Endothelial cell of umbilical vein (primary cell): ENCODE measurements at regions not wholly inside any gene's neighbourhood (a gene's known extent, or its start where the extent isn't known, plus 50 kb on each side); places are given as distances from the start of the nearest gene placed in this dataset.

Experiments
- BruUV-seq: library from RNA; stranded (reverse); fragments of 400-500 nt; replicated peaks from 2 replicates; lab custom pipeline; 2021; lab: Mats Ljungman, UMichigan
- CTCF ChIA-PET: fragments of 300-600, 350-600 bp; sonication (Branson Sonifier 250); formaldehyde crosslinking; loops from one replicate; lab custom pipeline; 2021; ENCODE audit warnings: antibody characterized with exemption, inconsistent platforms; lab: Charles Lee
- POLR2A ChIA-PET: fragments of 300-600, 350-600 bp; sonication (Branson Sonifier 250); formaldehyde crosslinking; loops from one replicate; lab custom pipeline; 2021; ENCODE audit warnings: antibody characterized with exemption, inconsistent platforms; lab: Charles Lee
- DNase-seq: peaks from one replicate; pipeline ENCODE4 v3.0.0-alpha.2; 2011; ENCODE audit warnings: low read depth, low spot score
- FAIRE-seq: peaks from 2 replicates; lab custom pipeline; 2011; peaks lifted over from hg19 to GRCh38; lab: Jason Lieb, UNC
- H2AFZ ChIP-seq: 2 replicates; pipeline ENCODE4 v1.6.0; 2012; ENCODE audit warnings: low read depth, low read length, control low read depth, inconsistent platforms
- H3K27ac ChIP-seq: 2 replicates; pipeline ENCODE4 v1.5.1; 2011; ENCODE audit warnings: low read depth, mild to moderate bottlenecking, control low read depth, low read length, moderate library complexity; ENCODE audit not compliant: insufficient read depth
- H3K27me3 ChIP-seq, 2 experiments: 2 replicates each; pipeline versions ENCODE4 v1.6.0 to v1.6.1; 2011; ENCODE audit warnings: low read length in 2 of 2, mixed read lengths in 1 of 2; ENCODE audit not compliant: control insufficient read depth in 2 of 2, insufficient read depth in 2 of 2
- H3K36me3 ChIP-seq, 2 experiments: 2 replicates in 1 of 2; 3 replicates in 1 of 2; pipeline ENCODE4 v1.5.1; 2011; ENCODE audit warnings: low read length in 2 of 2, mild to moderate bottlenecking in 1 of 2, moderate library complexity in 1 of 2; ENCODE audit not compliant: control insufficient read depth in 2 of 2, insufficient read depth in 2 of 2; ENCODE audit errors: extremely low read depth in 1 of 2
- H3K4me1 ChIP-seq: 3 replicates; pipeline ENCODE4 v1.5.1; 2011; ENCODE audit warnings: mild to moderate bottlenecking, low read length; ENCODE audit not compliant: control insufficient read depth, insufficient read depth; ENCODE audit errors: extremely low read depth
- H3K4me2 ChIP-seq: 2 replicates; pipeline ENCODE4 v1.6.1; 2011; ENCODE audit warnings: low read length, control low read depth, mixed read lengths; ENCODE audit not compliant: insufficient read depth
- H3K4me3 ChIP-seq, 3 experiments: fragments of 200-600 bp in 1 of 3; sonication (generic), shearing (Covaris generic) in 1 of 3; replicated peaks in 1 of 3; 2 replicates each; pipeline ENCODE4 v1.5.1; 2011 to 2016; ENCODE audit warnings: control low read depth in 3 of 3, low read length in 3 of 3, mild to moderate bottlenecking in 2 of 3, inconsistent platforms in 1 of 3, low read depth in 1 of 3, moderate library complexity in 1 of 3; ENCODE audit not compliant: insufficient read depth in 1 of 3
- H3K79me2 ChIP-seq: 2 replicates; pipeline ENCODE4 v1.6.0; 2012; ENCODE audit warnings: low read length, inconsistent platforms; ENCODE audit not compliant: control insufficient read depth, insufficient read depth
- H3K9ac ChIP-seq: replicated peaks from 2 replicates; pipeline ENCODE3; 2011; ENCODE audit warnings: low read length, control low read depth; ENCODE audit not compliant: insufficient read depth; ENCODE audit errors: extremely low read depth
- H3K9me1 ChIP-seq: replicated peaks from 3 replicates; pipeline ENCODE4 v1.6.0; 2011; ENCODE audit warnings: mild to moderate bottlenecking, low read length; ENCODE audit not compliant: control insufficient read depth, insufficient read depth; ENCODE audit errors: extremely low read depth
- H3K9me3 ChIP-seq: replicated peaks from 2 replicates; pipeline ENCODE4 v1.5.1; 2012; ENCODE audit warnings: low read length, inconsistent platforms; ENCODE audit not compliant: control insufficient read depth, insufficient read depth
- H4K20me1 ChIP-seq: replicated peaks from 2 replicates; pipeline ENCODE3; 2011; ENCODE audit warnings: mild to moderate bottlenecking, low read length; ENCODE audit not compliant: control insufficient read depth, insufficient read depth; ENCODE audit errors: extremely low read depth
- EZH2 ChIP-seq: IDR thresholded peaks from 2 replicates; pipeline ENCODE4 v1.6.1; 2012; ENCODE audit warnings: borderline replicate concordance, low read depth, mild to moderate bottlenecking, moderate library complexity, low read length, inconsistent platforms; ENCODE audit not compliant: severe bottlenecking
- FOS ChIP-seq: IDR thresholded peaks from 2 replicates; pipeline ENCODE4 v1.6.1; 2011; ENCODE audit warnings: mild to moderate bottlenecking, low read length, moderate library complexity, borderline replicate concordance; ENCODE audit not compliant: insufficient read depth
- GATA2 ChIP-seq: IDR thresholded peaks from 2 replicates; pipeline ENCODE4 v1.7.0; 2011; ENCODE audit warnings: low read depth, mild to moderate bottlenecking, moderate library complexity, mixed read lengths, low read length; ENCODE audit not compliant: insufficient read length, insufficient read depth
- JUN ChIP-seq: IDR thresholded peaks from 2 replicates; pipeline ENCODE4 v1.6.1; 2011; ENCODE audit warnings: borderline replicate concordance, low read depth; ENCODE audit not compliant: insufficient read length, insufficient read depth
- MAX ChIP-seq: IDR thresholded peaks from 2 replicates; pipeline ENCODE4 v1.6.1; 2011; ENCODE audit not compliant: insufficient read depth, insufficient read length
- MYC ChIP-seq: IDR thresholded peaks from one replicate; pipeline ENCODE4 v1.6.1; 2011; ENCODE audit warnings: mild to moderate bottlenecking, low read depth, low read length
- POLR2A ChIP-seq: IDR thresholded peaks from 2 replicates; pipeline ENCODE4 v1.6.1; 2012; ENCODE audit warnings: low read depth, mild to moderate bottlenecking, control low read depth, low read length
- POLR2AphosphoS5 ChIP-seq: IDR thresholded peaks from 2 replicates; pipeline ENCODE4 v1.6.1; 2012; ENCODE audit warnings: low read depth, mild to moderate bottlenecking, control low read depth, low read length, moderate library complexity; ENCODE audit not compliant: insufficient read depth
- dilution Hi-C: fragments of 300-500 bp; cut with MboI; formaldehyde crosslinking; loops from one replicate; pipeline ENCODE4 v1.15.0; 2019; ENCODE audit warnings: low sequenced_read_pairs; ENCODE audit not compliant: extremely low pct_ligation_motif_present
- intact Hi-C: fragments of 100-400 bp; cut with micrococcal nuclease; formaldehyde crosslinking; loops from one replicate; pipeline ENCODE4 v1.10.0; 2022
- TF ChIP-seq, protein P1 (sequence below), 2 donors: IDR thresholded peaks; 1 replicate in 1 of 2; 2 replicates in 1 of 2; pipeline ENCODE4 v1.5.1; 2011; ENCODE audit warnings: low read length in 2 of 2, mild to moderate bottlenecking in 2 of 2, moderate library complexity in 2 of 2, control low read depth in 1 of 2, inconsistent platforms in 1 of 2, low read depth in 1 of 2; ENCODE audit not compliant: insufficient read depth in 1 of 2; ENCODE audit errors: extremely low read depth in 1 of 2

DNA sequence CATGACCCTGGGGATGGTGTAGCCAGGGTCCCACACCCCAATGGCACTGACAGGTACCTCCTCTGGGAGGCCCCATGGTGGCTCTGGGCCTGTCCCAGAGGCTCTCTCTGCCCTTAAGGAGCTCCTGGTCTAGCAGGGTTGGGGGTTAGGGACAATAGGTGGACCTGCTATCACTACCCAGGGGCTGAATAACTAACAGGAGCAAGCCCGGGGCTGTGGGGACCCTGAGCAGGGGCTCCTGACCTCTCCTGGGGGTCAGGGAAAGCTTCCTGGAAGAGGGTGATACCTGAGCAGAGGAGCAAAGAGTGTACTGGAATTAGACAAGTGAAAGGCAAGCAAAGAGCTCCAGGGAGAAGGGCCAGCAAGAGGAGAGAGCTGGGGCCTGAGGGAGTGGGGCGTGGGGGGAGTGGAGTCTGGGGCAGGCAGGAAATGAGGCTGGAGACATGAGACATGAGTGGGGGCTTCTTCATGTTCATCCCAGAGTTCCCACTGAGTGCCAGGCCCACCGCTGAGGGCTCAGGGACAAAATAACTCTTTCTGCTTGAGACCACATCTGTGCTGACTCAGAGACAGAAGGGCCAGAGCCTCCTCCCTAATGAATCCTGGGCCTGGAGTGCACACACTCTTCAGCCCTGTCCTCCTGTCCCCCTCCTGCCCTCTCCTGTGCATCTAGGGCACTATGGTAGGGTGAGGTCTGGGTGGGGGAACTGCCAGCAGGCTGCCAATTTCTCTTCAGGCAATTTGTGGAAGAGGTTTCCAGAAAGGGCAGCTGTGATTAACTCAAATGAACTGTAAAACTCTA, 517.6 kb downstream of the PTPRU start:
- no peaks in the 10 kb centered on the region for H3K4me1 ChIP-seq
- no peaks in the 10 kb centered on the region for H3K27me3 ChIP-seq
- no peaks in the 10 kb centered on the region for H4K20me1 ChIP-seq
- H3K9me3 ChIP-seq: no peaks in the 10 kb centered on the region
- H3K4me3 ChIP-seq: no peak overlapping the region
- no peaks in the 10 kb centered on the region for H3K79me2 ChIP-seq
- no peak overlapping the region for H2AFZ ChIP-seq
- ChIA-PET CTCF (interaction anchor here (1.4 to 1.7 kb wide), 2 partner anchors 39 to 626 kb away, joined by 4 to 5 read pairs; no protein-coding TSS in a partner anchor), POLR2A (no interaction called here)
- no TSS peak for BruUV-seq
- FAIRE-seq (no peak), DNase-seq (no peak)
- no peaks in the 10 kb centered on the region for H3K9me1 ChIP-seq
- dilution Hi-C loops: no loop called here
- no peak for TF ChIP-seq GATA2
- no peak for TF ChIP-seq FOS
- TF ChIP-seq, protein P1, sequence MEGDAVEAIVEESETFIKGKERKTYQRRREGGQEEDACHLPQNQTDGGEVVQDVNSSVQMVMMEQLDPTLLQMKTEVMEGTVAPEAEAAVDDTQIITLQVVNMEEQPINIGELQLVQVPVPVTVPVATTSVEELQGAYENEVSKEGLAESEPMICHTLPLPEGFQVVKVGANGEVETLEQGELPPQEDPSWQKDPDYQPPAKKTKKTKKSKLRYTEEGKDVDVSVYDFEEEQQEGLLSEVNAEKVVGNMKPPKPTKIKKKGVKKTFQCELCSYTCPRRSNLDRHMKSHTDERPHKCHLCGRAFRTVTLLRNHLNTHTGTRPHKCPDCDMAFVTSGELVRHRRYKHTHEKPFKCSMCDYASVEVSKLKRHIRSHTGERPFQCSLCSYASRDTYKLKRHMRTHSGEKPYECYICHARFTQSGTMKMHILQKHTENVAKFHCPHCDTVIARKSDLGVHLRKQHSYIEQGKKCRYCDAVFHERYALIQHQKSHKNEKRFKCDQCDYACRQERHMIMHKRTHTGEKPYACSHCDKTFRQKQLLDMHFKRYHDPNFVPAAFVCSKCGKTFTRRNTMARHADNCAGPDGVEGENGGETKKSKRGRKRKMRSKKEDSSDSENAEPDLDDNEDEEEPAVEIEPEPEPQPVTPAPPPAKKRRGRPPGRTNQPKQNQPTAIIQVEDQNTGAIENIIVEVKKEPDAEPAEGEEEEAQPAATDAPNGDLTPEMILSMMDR (IDR thresholded peaks at IDR 0.05; ENCODE audit: extremely low read depth in 1 of 2, insufficient read depth in 1 of 2, low read depth in 1 of 2, low read length in 2 of 2): no peak
- TF ChIP-seq EZH2: no peak
- TF ChIP-seq MYC: no peak
- no peak for TF ChIP-seq POLR2AphosphoS5
- no peak for TF ChIP-seq JUN
- no peak for TF ChIP-seq MAX
- TF ChIP-seq POLR2A: no peak
- H3K9ac ChIP-seq: no peak overlapping the region
- intact Hi-C loops: no loop called here
- H3K27ac ChIP-seq: no peak overlapping the region
- H3K36me3 ChIP-seq: no peaks in the 10 kb centered on the region
- no peak overlapping the region for H3K4me2 ChIP-seq
